Fibroblast of mammary gland (primary cell): ENCODE measurements at regions not wholly inside any gene's neighbourhood (a gene's known extent, or its start where the extent isn't known, plus 50 kb on each side); places are given as distances from the start of the nearest gene placed in this dataset.

Source experiments
- DNase-seq: peaks from one replicate; pipeline ENCODE4 v3.0.0-alpha.2; 2010; ENCODE audit warnings: low read depth
- H3K4me3 ChIP-seq: 2 replicates; pipeline ENCODE4 v1.5.1; 2011; ENCODE audit warnings: low read depth, mild to moderate bottlenecking, low read length, moderate library complexity; ENCODE audit not compliant: control insufficient read depth
- CTCF ChIP-seq: conservative IDR thresholded peaks from 2 replicates; pipeline ENCODE4 v1.5.1; 2011; ENCODE audit warnings: low read depth, low read length, inconsistent platforms; ENCODE audit not compliant: control insufficient read depth, insufficient read depth

GRCh38 chr4:136320465-136320813, 1211.9 kb downstream of the PCDH18 start:
- DNase-seq: no peak
- no peak overlapping the region for H3K4me3 ChIP-seq
- TF ChIP-seq CTCF: no peak

GRCh38 chr4:136319789-136320464, 1212.4 kb downstream of the PCDH18 start:
- DNase-seq: no peak
- TF ChIP-seq CTCF: no peak
- no peak overlapping the region for H3K4me3 ChIP-seq

GRCh38 chr4:136316961-136317360, 1215.3 kb downstream of the PCDH18 start:
- no peak for DNase-seq

GRCh38 chr4:136314686-136315085, 1217.6 kb downstream of the PCDH18 start:
- no peak for DNase-seq
- TF ChIP-seq CTCF: no peak
- H3K4me3 ChIP-seq: no peak overlapping the region

More at GRCh38 chr4:136316961-136317360, 1215.3 kb downstream of the PCDH18 start:
- H3K4me3 ChIP-seq: no peak overlapping the region
- TF ChIP-seq CTCF: no peak

- no peak overlapping the region for H3K4me3 ChIP-seq
- no peak for DNase-seq
- no peak for TF ChIP-seq CTCF
Measured at GRCh38 chr4:136311774-136312173, 1220.5 kb downstream of the PCDH18 start.

GRCh38 chr4:136307765-136308164, 1224.5 kb downstream of the PCDH18 start:
- H3K4me3 ChIP-seq: no peak overlapping the region

More at GRCh38 chr4:136307765-136308164, 1224.5 kb downstream of the PCDH18 start:
- TF ChIP-seq CTCF: no peak
- no peak for DNase-seq
